Transverse colon (tissue), 4 donors: ENCODE measurements at regions not wholly inside any gene's neighbourhood (a gene's known extent, or its start where the extent isn't known, plus 50 kb on each side); places are given as distances from the start of the nearest gene placed in this dataset.
"Not testable (repeated sequence)": the region's sequence is repeated elsewhere in the genome, so short reads cannot be mapped to it uniquely, and the experiment has no call there.

ENCODE experiments used
- POLR2AphosphoS5 ChIP-seq, 3 donors: sonication (generic); formaldehyde crosslinking; IDR thresholded peaks; one replicate each; pipeline ENCODE4 v1.6.1; 2016; ENCODE audit warnings: antibody characterized with exemption in 3 of 3
- TF ChIP-seq, protein P1 (sequence below), 5 experiments: fragments of 200-600 bp in 3 of 5; fragments of 450-650 bp in 2 of 5; sonication (generic) in 3 of 5; IDR thresholded peaks; 1 replicate in 2 of 5; 2 replicates in 3 of 5; pipeline ENCODE4 v1.5.1; 2016 to 2017; ENCODE audit warnings: antibody characterized with exemption in 5 of 5, inconsistent platforms in 3 of 5, mild to moderate bottlenecking in 2 of 5, moderate library complexity in 1 of 5

GRCh38 chr7:115206374-115206773 lies 284.5 kb downstream of the MDFIC start:
- not testable (repeated sequence) for TF ChIP-seq POLR2AphosphoS5 (IDR thresholded peaks at IDR 0.05)
- TF ChIP-seq, protein P1, sequence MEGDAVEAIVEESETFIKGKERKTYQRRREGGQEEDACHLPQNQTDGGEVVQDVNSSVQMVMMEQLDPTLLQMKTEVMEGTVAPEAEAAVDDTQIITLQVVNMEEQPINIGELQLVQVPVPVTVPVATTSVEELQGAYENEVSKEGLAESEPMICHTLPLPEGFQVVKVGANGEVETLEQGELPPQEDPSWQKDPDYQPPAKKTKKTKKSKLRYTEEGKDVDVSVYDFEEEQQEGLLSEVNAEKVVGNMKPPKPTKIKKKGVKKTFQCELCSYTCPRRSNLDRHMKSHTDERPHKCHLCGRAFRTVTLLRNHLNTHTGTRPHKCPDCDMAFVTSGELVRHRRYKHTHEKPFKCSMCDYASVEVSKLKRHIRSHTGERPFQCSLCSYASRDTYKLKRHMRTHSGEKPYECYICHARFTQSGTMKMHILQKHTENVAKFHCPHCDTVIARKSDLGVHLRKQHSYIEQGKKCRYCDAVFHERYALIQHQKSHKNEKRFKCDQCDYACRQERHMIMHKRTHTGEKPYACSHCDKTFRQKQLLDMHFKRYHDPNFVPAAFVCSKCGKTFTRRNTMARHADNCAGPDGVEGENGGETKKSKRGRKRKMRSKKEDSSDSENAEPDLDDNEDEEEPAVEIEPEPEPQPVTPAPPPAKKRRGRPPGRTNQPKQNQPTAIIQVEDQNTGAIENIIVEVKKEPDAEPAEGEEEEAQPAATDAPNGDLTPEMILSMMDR (IDR thresholded peaks at IDR 0.05): not testable (repeated sequence)
